ENCODE measurements at regions not wholly inside any gene's neighbourhood (a gene's known extent, or its start where the extent isn't known, plus 50 kb on each side); places are given as distances from the start of the nearest gene placed in this dataset.

GRCh38 chr3:152729906-152730305 lies 105.0 kb upstream of the P2RY1 start:
- no peak for TF ChIP-seq POLR2A (IDR thresholded peaks at IDR 0.05; ENCODE audit: low read length)
- no peak for TF ChIP-seq SMC3 (IDR thresholded peaks at IDR 0.05)
- no peak for TF ChIP-seq USF2 (IDR thresholded peaks at IDR 0.05)
- TF ChIP-seq RFX5 (IDR thresholded peaks at IDR 0.05): no peak
- TF ChIP-seq CTCF (IDR thresholded peaks at IDR 0.05): no peak
- no peak for TF ChIP-seq PBX3 (IDR thresholded peaks at IDR 0.05)

All from A549 (cell line).